ENCODE measurements at regions not wholly inside any gene's neighbourhood (a gene's known extent, or its start where the extent isn't known, plus 50 kb on each side); places are given as distances from the start of the nearest gene placed in this dataset.

- no peak for TF ChIP-seq POLR2AphosphoS5 (IDR thresholded peaks at IDR 0.05; ENCODE audit: low read depth, low read length)
- TF ChIP-seq TAF1 (IDR thresholded peaks at IDR 0.05; ENCODE audit: borderline replicate concordance, insufficient read depth, low read length), result no peak
- no peak for TF ChIP-seq FOXP2 (optimal IDR thresholded peaks at IDR 0.05; ENCODE audit: borderline replicate concordance, extremely low read depth, extremely low read length, insufficient read depth)
- no peak for TF ChIP-seq SIN3A (IDR thresholded peaks at IDR 0.05; ENCODE audit: borderline replicate concordance, insufficient read depth, low read length)
Measured at GRCh38 chr11:93935826-93936225, 85.3 kb upstream of the HEPHL1 start.
